AG08395 (cell line): ENCODE measurements at regions not wholly inside any gene's neighbourhood (a gene's known extent, or its start where the extent isn't known, plus 50 kb on each side); places are given as distances from the start of the nearest gene placed in this dataset.
A peak's percentile ranks its signal among the peaks of the same experiment; 100 is the strongest.

Source experiments
- DNase-seq: peaks from one replicate; pipeline ENCODE4 v3.0.0; 2012; ENCODE audit warnings: mixed read lengths, low spot score

- peak; percentile 34 for DNase-seq
These were observed 162.7 kb upstream of the KIT start for GRCh38 chr4:54495091-54495490.

DNA sequence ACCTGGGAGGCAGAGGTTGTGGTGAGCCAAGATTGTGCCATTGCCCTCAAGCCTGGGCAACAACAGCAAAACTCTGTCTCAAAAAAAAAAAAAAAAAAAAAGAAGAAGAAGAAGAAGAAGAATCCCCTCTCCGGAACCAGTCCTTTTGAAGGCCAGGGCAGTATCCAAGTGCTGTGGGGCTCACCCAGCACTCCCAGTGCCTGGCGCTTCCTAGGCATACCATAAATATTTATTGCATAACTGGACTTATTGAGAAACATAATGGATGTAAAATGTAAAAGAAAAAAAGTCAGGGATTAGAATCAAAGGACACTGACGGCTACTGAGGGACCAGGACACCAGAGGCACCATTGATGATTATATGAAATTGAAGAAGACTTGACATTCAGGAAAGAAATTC is 162.1 kb upstream of the KIT start:
- DNase-seq, result no peak

DNA sequence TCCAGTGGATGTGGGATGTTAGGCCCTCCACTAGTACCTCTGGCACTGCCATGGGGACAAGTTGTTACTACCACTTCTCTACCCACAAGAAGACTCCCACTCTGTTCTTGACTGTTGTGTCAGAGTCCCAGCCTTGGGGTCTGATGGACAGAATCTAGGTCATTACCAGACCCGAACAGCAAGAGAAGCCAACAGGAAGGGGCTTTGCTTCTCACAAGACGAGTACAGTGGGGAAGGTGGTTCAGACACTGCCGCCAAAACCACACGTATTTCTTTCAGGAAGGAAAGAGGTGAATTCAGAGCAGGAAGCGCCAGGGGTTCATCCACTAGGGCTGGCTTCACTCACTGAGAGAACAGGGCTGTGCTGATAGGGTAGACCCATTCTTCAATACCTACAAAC is 161.3 kb upstream of the KIT start:
- no peak for DNase-seq

- no peak for DNase-seq
These were observed 159.8 kb upstream of the KIT start for GRCh38 chr4:54497947-54498346.

- peak; percentile 61 for DNase-seq
These were observed 159.1 kb upstream of the KIT start for GRCh38 chr4:54498661-54499111.

DNA sequence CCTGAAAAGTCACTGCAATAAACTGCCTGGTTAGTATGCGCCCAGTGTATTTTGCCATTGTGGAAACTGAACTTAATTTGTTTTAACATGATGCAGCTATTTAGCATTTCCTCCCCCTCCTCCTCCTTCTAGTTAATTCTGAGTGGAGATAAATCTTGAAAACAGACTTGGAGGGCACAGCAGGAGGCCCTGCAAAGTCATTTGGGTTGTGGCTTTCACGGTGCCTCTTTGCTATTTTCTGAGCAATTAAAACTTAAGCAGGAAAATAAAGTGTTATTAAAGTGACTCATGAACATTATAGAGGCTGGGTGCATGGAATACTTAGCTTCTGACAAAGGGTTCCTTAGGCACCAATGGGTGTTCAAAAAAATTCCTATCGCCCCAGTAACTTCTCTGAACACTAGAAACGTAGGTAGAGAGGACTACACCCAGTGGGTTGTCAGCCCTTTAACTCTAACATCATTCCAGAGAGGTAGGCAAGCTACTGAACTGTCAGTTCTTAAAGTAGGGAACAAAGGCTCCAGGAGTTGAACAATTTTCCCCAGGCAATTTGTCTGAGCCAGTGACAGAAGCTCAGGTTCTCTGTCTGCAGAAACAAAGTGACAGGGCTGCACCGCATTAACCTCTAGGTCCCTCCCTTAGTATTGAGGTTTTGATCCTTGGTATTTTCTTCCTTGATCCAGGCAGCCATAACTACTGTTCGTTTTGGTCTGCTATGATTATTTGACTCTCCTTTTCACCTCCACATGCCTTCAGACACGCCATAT is 158.3 kb upstream of the KIT start:
- DNase-seq, result peak; percentile 53

DNA sequence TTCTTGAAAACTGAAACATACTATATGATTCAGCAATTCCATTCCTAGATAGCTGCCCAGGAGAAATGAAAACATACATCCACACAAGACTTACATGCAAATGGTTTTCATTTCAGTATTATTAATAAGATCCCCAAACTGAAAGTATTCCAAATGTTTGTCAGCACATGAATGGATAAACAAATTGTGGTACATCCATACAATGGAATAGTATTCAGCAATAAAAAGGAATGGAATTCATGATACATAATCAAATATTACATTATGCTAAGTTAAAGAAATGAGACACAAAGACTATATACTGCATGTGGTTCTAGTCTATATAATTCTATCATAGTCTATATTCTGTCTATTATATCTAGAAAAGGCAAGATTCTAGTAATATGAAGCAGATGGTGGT is 152.4 kb upstream of the KIT start:
- DNase-seq, result no peak

DNA sequence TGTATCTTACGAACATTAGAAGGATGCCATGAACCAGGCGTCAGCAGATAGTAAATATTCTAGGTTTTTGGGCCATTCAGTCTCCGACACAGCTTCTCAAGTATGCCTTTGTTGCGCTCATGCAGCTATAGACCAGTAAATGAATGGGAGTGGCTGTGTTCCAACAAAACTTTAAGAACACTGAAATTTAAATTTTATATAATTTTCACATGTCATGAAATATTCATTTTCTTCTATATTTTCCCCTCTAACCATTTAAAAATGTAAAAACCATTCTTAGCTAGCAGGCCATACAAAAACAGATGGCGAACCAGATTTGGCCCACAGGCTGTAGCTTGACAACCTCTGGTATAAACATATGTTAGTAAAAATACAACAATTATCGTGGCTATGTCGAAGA is 151.8 kb upstream of the KIT start:
- DNase-seq, result no peak

GRCh38 chr4:54509057-54509456 is 148.7 kb upstream of the KIT start:
- no peak for DNase-seq

GRCh38 chr4:54513204-54513603 is 144.6 kb upstream of the KIT start:
- peak; percentile 93 for DNase-seq

GRCh38 chr4:54513741-54514140 is 144.0 kb upstream of the KIT start:
- DNase-seq, result no peak

- DNase-seq, result no peak
These were observed 141.1 kb upstream of the KIT start for GRCh38 chr4:54516556-54517215.

- DNase-seq, result no peak
These were observed 139.8 kb upstream of the KIT start for GRCh38 chr4:54517781-54518444.

- peak; percentile 91 for DNase-seq
These were observed 132.2 kb upstream of the KIT start for GRCh38 chr4:54525602-54526001.

GRCh38 chr4:54526560-54526959 is 131.2 kb upstream of the KIT start:
- no peak for DNase-seq

GRCh38 chr4:54527532-54527931 is 130.2 kb upstream of the KIT start:
- no peak for DNase-seq

DNA sequence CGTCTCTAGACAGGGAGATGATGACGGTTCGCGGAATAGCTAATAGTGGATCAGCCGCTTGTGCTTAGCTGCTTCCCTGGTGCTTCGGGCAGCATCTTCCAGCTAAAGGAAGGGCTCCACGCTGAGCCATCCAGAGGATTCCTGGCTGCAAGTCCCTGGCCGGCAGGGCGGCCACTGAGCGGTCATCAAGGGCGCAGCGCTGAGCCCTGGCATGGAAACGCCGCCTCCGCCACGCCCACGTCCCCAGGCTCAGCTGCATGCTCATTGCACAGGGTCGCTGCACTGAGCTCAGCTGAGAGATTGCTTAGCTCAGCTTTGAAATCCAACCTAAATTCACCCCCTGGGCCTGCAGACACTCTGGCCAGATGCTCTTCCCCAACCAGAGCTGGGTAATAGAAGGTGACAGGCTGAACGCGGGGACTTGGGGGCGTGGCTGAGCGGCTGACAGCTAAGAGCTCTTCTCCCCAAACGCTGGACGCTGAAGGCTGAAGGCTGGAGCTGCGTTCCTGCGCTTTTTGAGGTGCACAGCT is 118.2 kb upstream of the KIT start:
- DNase-seq, result peak; percentile 72

DNA sequence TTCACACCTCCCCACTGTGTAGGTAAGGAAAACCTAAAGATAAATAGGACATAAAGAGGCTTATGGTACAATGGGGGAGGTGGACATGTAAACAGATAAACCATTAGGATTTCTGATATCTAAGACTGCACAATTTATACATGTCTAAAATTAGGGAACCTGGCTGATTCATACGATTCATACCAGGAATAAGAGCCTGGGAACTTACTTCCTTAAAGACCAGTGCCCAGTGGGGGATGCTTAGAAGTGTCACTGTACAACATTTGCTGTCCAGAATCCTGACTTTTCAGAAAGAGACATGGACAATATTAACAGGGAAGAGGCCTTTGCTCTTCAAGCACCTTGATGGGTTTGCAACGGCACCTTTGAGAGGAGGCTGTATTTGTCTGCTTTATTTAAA is 116.8 kb upstream of the KIT start:
- DNase-seq, result no peak

- DNase-seq, result peak; percentile 10
These were observed 116.2 kb upstream of the KIT start for GRCh38 chr4:54541426-54542118.

DNA sequence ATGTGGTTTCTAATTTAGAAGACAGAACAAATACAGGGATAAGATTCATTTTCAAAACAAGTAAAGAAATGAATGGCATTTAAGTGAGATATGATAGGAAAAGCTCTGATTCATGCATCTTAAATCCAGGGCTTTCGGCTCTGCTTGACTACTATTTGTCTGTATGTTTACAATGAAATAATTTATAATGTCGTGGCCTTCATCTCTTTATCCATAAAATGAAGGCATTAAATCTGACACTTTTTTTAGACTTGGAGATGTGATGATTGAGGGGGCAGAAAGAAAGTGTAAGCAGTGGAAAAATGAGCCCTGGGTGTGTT is 115.7 kb upstream of the KIT start:
- DNase-seq, result no peak

DNA sequence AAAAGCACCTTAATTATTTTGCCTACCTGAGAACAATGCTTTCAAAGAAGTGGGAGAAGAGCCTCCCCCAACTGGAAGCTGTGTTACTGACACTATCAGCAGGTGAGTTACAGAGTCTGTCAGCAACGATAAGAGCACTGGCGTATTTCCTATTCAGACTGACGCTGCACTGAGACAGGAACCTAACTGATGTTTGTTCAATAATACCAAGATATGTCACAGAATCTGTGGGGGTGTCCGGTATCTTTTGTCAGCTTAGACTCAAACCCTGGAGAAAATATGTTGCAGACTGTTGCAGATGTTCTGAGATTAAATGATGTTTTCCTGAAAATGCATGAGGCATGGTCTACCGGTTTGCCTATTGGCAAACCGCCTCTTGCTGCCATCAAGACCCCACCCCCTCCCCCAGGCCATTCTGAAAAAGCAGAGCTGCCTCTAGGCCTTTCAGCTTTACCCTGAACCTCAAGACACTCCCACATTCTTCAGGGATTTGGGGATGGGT is 115.2 kb upstream of the KIT start:
- DNase-seq, result no peak

GRCh38 chr4:54543088-54543795 is 114.5 kb upstream of the KIT start:
- DNase-seq, result peak; percentile 83
